ENCODE measurements at regions not wholly inside any gene's neighbourhood (a gene's known extent, or its start where the extent isn't known, plus 50 kb on each side); places are given as distances from the start of the nearest gene placed in this dataset.

- H3K4me3 ChIP-seq: no peak overlapping the region
- no peak for DNase-seq
- TF ChIP-seq POLR2A (IDR thresholded peaks at IDR 0.05) (no peak), CTCF (IDR thresholded peaks at IDR 0.05 in 4 of 5, conservative IDR thresholded peaks at IDR 0.05 in 1 of 5) (no peak)
- no peaks in the 10 kb centered on the region for H3K27me3 ChIP-seq
- in situ Hi-C loops (cut with MboI; ENCODE audit: low sequenced_read_pairs in 4 of 4): no loop called here
- no peak for ATAC-seq
- no peaks in the 10 kb centered on the region for H3K36me3 ChIP-seq
- no peaks in the 10 kb centered on the region for H3K9me3 ChIP-seq
- H3K4me1 ChIP-seq: no peaks in the 10 kb centered on the region
- no peak overlapping the region for H3K27ac ChIP-seq
- intact Hi-C loops (cut with DNase I; ENCODE audit: low total_unique reads): no loop called here
Measured at GRCh38 chr19:30204721-30205120, 167.5 kb upstream of the ZNF536 start.

- DNase-seq (no peak), ATAC-seq (no peak)
- Histone ChIP-seq H3K4me1 (no peaks in the 10 kb centered on the region), H3K4me3 (no peak overlapping the region), H3K27me3 (no peaks in the 10 kb centered on the region), H3K27ac (no peak overlapping the region), H3K9me3 (no peaks in the 10 kb centered on the region), H3K36me3 (no peaks in the 10 kb centered on the region)
- TF ChIP-seq POLR2A (IDR thresholded peaks at IDR 0.05) (no peak), CTCF (IDR thresholded peaks at IDR 0.05 in 4 of 5, conservative IDR thresholded peaks at IDR 0.05 in 1 of 5) (no peak)
- in situ Hi-C loops (cut with MboI; ENCODE audit: low sequenced_read_pairs in 4 of 4) (no loop called here), intact Hi-C loops (cut with DNase I; ENCODE audit: low total_unique reads) (no loop called here)
Measured at GRCh38 chr19:30206187-30206586, 166.0 kb upstream of the ZNF536 start.

- intact Hi-C loops (cut with DNase I; ENCODE audit: low total_unique reads): no loop called here
- no peak for ATAC-seq
- Histone ChIP-seq H3K4me1 (no peaks in the 10 kb centered on the region), H3K4me3 (no peak overlapping the region), H3K36me3 (no peaks in the 10 kb centered on the region), H3K9me3 (no peaks in the 10 kb centered on the region), H3K27me3 (no peaks in the 10 kb centered on the region), H3K27ac (no peak overlapping the region)
- TF ChIP-seq CTCF (IDR thresholded peaks at IDR 0.05 in 4 of 5, conservative IDR thresholded peaks at IDR 0.05 in 1 of 5) (no peak), POLR2A (IDR thresholded peaks at IDR 0.05) (no peak)
- no peak for DNase-seq
- in situ Hi-C loops (cut with MboI; ENCODE audit: low sequenced_read_pairs in 4 of 4): no loop called here
Measured at GRCh38 chr19:30207357-30207756, 164.8 kb upstream of the ZNF536 start.

- H3K9me3 ChIP-seq: no peaks in the 10 kb centered on the region
- H3K27me3 ChIP-seq: no peaks in the 10 kb centered on the region
- in situ Hi-C loops (cut with MboI; ENCODE audit: low sequenced_read_pairs in 4 of 4) (no loop called here), intact Hi-C loops (cut with DNase I; ENCODE audit: low total_unique reads) (no loop called here)
- H3K4me3 ChIP-seq: no peak overlapping the region
- H3K4me1 ChIP-seq: no peaks in the 10 kb centered on the region
- no peaks in the 10 kb centered on the region for H3K36me3 ChIP-seq
- no peak for ATAC-seq
- DNase-seq: no peak
- no peak for TF ChIP-seq POLR2A (IDR thresholded peaks at IDR 0.05)
- TF ChIP-seq CTCF (IDR thresholded peaks at IDR 0.05 in 4 of 5, conservative IDR thresholded peaks at IDR 0.05 in 1 of 5): no peak
- no peak overlapping the region for H3K27ac ChIP-seq
Measured at GRCh38 chr19:30208436-30209060, 163.6 kb upstream of the ZNF536 start.

Data from gastrocnemius medialis (tissue), 4 donors.